Stimulated activated CD8-positive, alpha-beta memory T cell treated with anti-CD3 and anti-CD28 coated beads, Interleukin-7, amount 100 ng/mL, for 24 hours (primary cell): ENCODE measurements at regions not wholly inside any gene's neighbourhood (a gene's known extent, or its start where the extent isn't known, plus 50 kb on each side); places are given as distances from the start of the nearest gene placed in this dataset.

Experiments used
- DNase-seq: peaks from one replicate; pipeline ENCODE4 v3.0.0-alpha.2; 2020; ENCODE audit warnings: low read depth

DNA sequence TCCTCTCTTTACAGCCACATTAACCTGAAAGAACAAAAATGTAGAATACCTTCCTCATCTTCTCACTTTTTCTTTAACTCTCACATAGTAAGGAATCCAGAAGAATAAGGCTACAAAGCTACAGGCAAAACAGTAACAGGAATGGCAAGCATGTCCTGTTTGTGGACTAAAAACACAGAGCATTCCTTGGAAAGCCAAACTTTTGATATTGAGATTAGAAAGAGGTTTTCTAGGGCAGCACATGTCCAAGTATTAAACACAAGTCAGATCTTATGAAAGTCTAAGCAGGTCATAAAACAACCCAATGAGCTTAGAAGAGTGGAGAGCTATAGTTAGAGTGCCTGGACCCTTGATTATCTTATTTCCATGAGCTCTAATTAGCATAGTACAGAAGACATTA lies 58.2 kb upstream of the FAM9C start:
- DNase-seq = no peak

DNA sequence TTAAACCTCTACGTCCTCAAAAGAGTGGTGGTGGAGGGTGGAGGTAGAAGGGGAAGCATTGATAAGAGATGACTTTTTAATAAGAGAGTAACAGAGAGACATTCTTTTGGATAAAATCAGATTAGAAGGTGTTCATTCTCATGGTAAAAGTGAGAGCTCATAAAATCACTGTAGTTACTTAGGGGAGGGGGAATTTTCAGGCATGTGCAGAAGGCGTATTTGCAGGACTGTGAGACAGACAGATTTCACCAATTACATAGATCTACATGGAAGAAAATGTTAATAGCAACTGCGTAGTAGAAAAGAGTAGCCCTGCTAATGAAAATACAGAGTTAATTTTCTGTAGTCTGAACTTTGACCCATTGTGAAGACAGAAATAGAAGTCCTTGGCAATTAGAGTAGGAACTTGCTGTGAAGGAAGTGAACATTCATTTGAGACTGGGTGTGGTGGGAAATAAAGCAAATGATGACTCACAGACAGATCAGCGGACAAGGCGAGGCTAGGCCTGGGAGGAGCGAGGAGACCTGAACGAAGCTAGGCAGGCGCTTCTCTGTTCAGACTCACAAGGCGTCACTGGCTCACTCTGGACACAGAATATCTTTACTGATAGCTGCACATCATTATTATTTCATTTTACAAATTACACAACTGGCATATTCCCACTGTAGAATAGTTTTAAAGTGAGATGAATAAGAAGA lies 57.2 kb upstream of the FAM9C start:
- no peak for DNase-seq

- no peak for DNase-seq
Measured at GRCh38 chrX:13099121-13099520, 54.7 kb upstream of the FAM9C start.

DNA sequence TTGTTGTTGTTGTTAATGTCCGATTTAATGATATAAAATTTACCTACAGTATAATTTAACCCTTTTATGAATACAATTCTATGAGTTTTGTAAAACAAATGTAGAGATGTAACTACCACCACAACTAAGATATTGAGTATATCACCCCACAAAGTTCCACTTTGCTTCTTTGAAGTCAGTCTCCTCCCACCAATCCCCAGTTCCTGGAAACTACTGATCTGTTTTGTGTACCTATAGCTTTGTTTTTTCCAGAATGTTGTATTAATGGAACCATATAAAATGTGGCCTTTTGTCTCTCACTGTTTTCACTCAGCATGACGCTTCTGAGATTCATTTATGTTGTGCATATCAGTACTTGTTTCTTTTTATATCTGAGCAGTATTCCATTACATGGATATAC lies 52.3 kb upstream of the FAM9C start:
- no peak for DNase-seq

DNA sequence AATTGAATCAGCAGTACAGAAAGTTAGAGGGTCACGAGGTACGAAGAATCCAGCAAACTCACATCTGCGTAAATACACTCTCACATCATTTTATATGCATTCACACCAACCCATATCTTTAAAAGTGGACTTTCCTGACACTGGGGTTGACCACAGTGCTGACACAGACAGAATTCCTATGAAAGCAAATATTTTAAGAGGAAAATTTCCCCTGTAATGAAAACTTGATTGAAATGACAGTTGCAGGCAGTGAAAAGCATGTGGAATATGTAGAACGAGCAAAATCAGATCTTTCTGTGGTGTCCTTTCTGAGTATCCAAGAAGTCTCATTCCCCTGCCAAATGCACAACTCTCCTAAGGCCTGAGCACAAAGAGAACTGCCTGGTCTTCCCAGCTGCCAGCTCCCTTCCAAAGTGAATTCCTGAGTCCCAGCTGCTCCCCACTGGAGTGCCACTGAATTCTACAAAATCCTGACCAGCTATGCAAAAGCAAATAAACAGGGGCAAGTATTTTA lies 50.5 kb upstream of the FAM9C start:
- no peak for DNase-seq

DNA sequence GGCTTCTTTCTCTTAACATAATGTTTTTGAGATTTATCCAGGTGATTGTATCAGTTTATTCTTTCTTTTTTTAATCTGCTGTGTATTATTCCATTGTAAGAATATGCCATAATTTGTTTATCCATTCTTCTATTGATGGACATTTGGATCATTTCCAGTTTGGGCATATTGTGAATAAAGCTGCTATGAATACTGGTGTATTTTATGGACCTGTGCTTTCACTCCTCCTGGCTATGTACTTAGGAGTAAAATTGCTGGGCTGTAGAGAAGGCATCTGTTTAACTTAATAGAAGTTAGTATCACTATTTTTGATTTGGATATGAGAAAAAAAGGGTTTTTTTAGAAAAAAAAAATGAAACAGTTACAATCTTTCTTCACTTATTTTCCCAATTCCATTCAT lies 50.0 kb upstream of the FAM9C start:
- no peak for DNase-seq
